Panc1 (cell line): ENCODE measurements at regions not wholly inside any gene's neighbourhood (a gene's known extent, or its start where the extent isn't known, plus 50 kb on each side); places are given as distances from the start of the nearest gene placed in this dataset.
"Not testable (repeated sequence)": the region's sequence is repeated elsewhere in the genome, so short reads cannot be mapped to it uniquely, and the experiment has no call there.

Experiments used
- ATAC-seq: fragments of 200-7000 bp; cut with Tn5 transposase; 2 replicates; pipeline ENCODE4 v1.9.1; 2020; ENCODE audit warnings: mild to moderate bottlenecking, moderate library complexity
- BruUV-seq: library from RNA; stranded (reverse); fragments of 400-500 nt; replicated peaks from 2 replicates; lab custom pipeline; 2021; lab: Mats Ljungman, UMichigan
- CTCF ChIA-PET: fragments of 300-600 bp; sonication (Branson Sonifier 250); formaldehyde crosslinking; loops from one replicate; lab custom pipeline; 2022; ENCODE audit warnings: antibody characterized with exemption; lab: Charles Lee
- POLR2A ChIA-PET: fragments of 300-600 bp; sonication (Branson Sonifier 250); formaldehyde crosslinking; loops from one replicate; lab custom pipeline; 2022; ENCODE audit warnings: antibody characterized with exemption; lab: Charles Lee
- DNase-seq: peaks from one replicate; pipeline ENCODE4 v3.0.0-alpha.2; 2010; ENCODE audit warnings: low read depth, low spot score
- H3K27ac ChIP-seq: 2 replicates; pipeline ENCODE4 v1.5.1; 2011; ENCODE audit warnings: mild to moderate bottlenecking, low read length, inconsistent platforms
- H3K27me3 ChIP-seq: fragments of 200-500 bp; sonication (Bioruptor generic); 2 replicates; pipeline ENCODE4 v1.6.0; 2014; ENCODE audit warnings: low read length, inconsistent platforms; ENCODE audit not compliant: control insufficient read depth, insufficient read depth
- H3K36me3 ChIP-seq: fragments of 200-500 bp; sonication (Bioruptor generic); 2 replicates; pipeline ENCODE4 v1.5.1; 2014; ENCODE audit warnings: inconsistent platforms, mild to moderate bottlenecking, low read length, moderate library complexity; ENCODE audit not compliant: control insufficient read depth, insufficient read depth
- H3K4me1 ChIP-seq: 2 replicates; pipeline ENCODE4 v1.5.1; 2011; ENCODE audit warnings: inconsistent platforms, mild to moderate bottlenecking, low read length, moderate library complexity; ENCODE audit not compliant: control insufficient read depth, insufficient read depth
- H3K4me3 ChIP-seq, 2 experiments: 2 replicates each; pipeline ENCODE4 v1.5.1; 2011 to 2012; ENCODE audit warnings: low read depth in 2 of 2, low read length in 2 of 2, mild to moderate bottlenecking in 2 of 2, inconsistent platforms in 1 of 2, moderate library complexity in 1 of 2
- H3K9me3 ChIP-seq: fragments of 200-500 bp; sonication (Bioruptor generic); 2 replicates; pipeline ENCODE4 v1.5.1; 2014; ENCODE audit warnings: low read depth, mild to moderate bottlenecking, inconsistent platforms, low read length, moderate library complexity; ENCODE audit not compliant: control insufficient read depth, insufficient read depth
- POLR2AphosphoS5 ChIP-seq: IDR thresholded peaks from 2 replicates; pipeline ENCODE4 v1.6.1; 2012; ENCODE audit warnings: mild to moderate bottlenecking, low read depth, low read length, moderate library complexity
- SIN3A ChIP-seq: IDR thresholded peaks from 2 replicates; pipeline ENCODE4 v1.6.1; 2012; ENCODE audit warnings: low read depth, mild to moderate bottlenecking, low read length, moderate library complexity, borderline replicate concordance; ENCODE audit not compliant: insufficient read depth
- TCF7L2 ChIP-seq: IDR thresholded peaks from 2 replicates; pipeline ENCODE4 v1.6.1; 2011; ENCODE audit warnings: mild to moderate bottlenecking, low read depth, low read length, inconsistent platforms
- in situ Hi-C: cut with HindIII; loops from 2 replicates; pipeline ENCODE4 v1.10.0; 2016; ENCODE audit warnings: low sequenced_read_pairs, low pct_unique_long_range_greater_than_20kb
- intact Hi-C: fragments of 100-400 bp; cut with micrococcal nuclease; formaldehyde crosslinking; loops from one replicate; pipeline ENCODE4 v1.10.0; 2022; ENCODE audit not compliant: unreplicated experiment
- TF ChIP-seq, protein P1 (sequence below), 2 experiments: IDR thresholded peaks; 2 replicates each; pipeline ENCODE4 v1.6.1; 2011 to 2012; ENCODE audit warnings: low read depth in 2 of 2, control low read depth in 1 of 2, low read length in 1 of 2, mild to moderate bottlenecking in 1 of 2, moderate library complexity in 1 of 2; ENCODE audit not compliant: insufficient read depth in 1 of 2
- TF ChIP-seq, protein P2 (sequence below): fragments of 450-650 bp; IDR thresholded peaks from 2 replicates; pipeline ENCODE4 v1.5.1; 2017; ENCODE audit warnings: mild to moderate bottlenecking

DNA sequence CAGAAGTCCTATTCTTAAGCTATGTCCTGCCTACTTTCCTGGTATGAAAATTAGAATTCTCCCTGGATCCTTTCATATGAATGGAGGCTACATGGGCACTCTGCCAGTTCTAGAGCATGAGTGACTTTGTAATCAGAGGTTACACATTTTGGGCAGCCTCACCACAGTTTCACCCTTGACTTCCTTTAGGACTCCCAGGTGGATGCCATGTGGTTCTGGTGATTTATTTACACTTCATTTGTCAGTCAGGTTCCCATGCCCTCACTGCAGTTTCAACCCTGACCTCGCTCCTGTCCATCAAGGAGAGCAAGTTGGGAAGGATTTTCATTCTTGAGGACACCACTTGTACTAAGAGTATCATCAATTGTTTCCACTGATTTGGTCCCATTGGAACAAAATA, 344.4 kb upstream of the FRG2C start:
- H3K36me3 ChIP-seq, BruUV-seq, intact Hi-C loops, H3K9me3 ChIP-seq, POLR2A ChIA-PET, H3K27ac ChIP-seq, H3K27me3 ChIP-seq, DNase-seq, H3K4me3 ChIP-seq, H3K4me1 ChIP-seq, CTCF ChIA-PET, ATAC-seq, in situ Hi-C loops: not testable (repeated sequence)

DNA sequence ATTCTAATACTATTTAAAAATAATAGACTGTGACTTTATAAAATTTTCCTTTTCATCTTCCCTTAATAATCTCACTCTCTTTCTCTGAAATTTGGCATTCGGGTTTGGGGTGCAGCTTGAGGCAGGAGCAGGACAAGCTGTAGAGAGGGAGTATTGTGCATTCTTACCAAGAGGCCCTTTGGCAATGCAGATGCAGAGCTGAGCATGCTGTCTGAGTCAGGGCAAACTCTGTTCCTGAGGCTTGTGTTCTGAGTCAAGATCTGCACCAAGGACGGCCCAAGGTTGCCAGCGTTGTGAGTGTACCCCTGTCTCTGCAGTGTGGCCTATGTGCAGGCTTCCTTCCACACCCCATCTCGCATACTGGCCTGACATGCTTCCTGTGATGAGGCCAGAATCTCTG, 343.8 kb upstream of the FRG2C start:
- CTCF ChIA-PET, result no interaction called here
- no TSS peak for BruUV-seq
- TF ChIP-seq, protein P1, sequence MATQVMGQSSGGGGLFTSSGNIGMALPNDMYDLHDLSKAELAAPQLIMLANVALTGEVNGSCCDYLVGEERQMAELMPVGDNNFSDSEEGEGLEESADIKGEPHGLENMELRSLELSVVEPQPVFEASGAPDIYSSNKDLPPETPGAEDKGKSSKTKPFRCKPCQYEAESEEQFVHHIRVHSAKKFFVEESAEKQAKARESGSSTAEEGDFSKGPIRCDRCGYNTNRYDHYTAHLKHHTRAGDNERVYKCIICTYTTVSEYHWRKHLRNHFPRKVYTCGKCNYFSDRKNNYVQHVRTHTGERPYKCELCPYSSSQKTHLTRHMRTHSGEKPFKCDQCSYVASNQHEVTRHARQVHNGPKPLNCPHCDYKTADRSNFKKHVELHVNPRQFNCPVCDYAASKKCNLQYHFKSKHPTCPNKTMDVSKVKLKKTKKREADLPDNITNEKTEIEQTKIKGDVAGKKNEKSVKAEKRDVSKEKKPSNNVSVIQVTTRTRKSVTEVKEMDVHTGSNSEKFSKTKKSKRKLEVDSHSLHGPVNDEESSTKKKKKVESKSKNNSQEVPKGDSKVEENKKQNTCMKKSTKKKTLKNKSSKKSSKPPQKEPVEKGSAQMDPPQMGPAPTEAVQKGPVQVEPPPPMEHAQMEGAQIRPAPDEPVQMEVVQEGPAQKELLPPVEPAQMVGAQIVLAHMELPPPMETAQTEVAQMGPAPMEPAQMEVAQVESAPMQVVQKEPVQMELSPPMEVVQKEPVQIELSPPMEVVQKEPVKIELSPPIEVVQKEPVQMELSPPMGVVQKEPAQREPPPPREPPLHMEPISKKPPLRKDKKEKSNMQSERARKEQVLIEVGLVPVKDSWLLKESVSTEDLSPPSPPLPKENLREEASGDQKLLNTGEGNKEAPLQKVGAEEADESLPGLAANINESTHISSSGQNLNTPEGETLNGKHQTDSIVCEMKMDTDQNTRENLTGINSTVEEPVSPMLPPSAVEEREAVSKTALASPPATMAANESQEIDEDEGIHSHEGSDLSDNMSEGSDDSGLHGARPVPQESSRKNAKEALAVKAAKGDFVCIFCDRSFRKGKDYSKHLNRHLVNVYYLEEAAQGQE (IDR thresholded peaks at IDR 0.05; ENCODE audit: insufficient read depth in 1 of 2, low read depth in 2 of 2, low read length in 1 of 2), result no peak
- TF ChIP-seq, protein P2, sequence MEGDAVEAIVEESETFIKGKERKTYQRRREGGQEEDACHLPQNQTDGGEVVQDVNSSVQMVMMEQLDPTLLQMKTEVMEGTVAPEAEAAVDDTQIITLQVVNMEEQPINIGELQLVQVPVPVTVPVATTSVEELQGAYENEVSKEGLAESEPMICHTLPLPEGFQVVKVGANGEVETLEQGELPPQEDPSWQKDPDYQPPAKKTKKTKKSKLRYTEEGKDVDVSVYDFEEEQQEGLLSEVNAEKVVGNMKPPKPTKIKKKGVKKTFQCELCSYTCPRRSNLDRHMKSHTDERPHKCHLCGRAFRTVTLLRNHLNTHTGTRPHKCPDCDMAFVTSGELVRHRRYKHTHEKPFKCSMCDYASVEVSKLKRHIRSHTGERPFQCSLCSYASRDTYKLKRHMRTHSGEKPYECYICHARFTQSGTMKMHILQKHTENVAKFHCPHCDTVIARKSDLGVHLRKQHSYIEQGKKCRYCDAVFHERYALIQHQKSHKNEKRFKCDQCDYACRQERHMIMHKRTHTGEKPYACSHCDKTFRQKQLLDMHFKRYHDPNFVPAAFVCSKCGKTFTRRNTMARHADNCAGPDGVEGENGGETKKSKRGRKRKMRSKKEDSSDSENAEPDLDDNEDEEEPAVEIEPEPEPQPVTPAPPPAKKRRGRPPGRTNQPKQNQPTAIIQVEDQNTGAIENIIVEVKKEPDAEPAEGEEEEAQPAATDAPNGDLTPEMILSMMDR, result no peak
- TF ChIP-seq POLR2AphosphoS5 (no peak), SIN3A (no peak), TCF7L2 (no peak)
- ATAC-seq (no peak), DNase-seq (no peak)
- in situ Hi-C loops (no loop called here), intact Hi-C loops (no loop called here)
- POLR2A ChIA-PET, result no interaction called here
- no peaks in the 10 kb centered on the region for H3K4me1 ChIP-seq
- no peaks in the 10 kb centered on the region for H3K9me3 ChIP-seq
- no peaks in the 10 kb centered on the region; the same call in 1 of the 2 replicates for H3K27me3 ChIP-seq
- no peaks in the 10 kb centered on the region for H3K36me3 ChIP-seq
- no peak overlapping the region for H3K4me3 ChIP-seq
- no peak overlapping the region for H3K27ac ChIP-seq

DNA sequence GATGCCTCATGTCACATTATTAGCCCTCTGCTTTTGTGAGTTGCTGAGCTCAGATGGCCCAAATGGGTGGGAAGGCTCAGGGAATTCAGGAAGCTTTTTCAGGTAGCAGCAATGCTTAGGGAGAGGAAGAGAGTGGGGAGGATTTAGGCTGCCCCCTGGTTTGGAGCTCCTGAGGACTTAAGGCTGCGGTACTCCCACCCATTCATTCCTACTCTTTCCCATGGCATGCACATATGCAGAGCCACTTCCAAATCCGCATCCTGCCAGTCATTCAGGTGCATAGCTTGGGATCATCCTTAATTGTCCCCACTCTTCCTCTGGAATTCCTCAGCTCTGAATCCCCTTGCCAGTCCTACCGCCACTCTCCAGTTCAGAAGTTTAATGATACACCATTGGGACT, 343.1 kb upstream of the FRG2C start:
- no peaks in the 10 kb centered on the region; the same call in 1 of the 2 replicates for H3K27me3 ChIP-seq
- in situ Hi-C loops (no loop called here), intact Hi-C loops (no loop called here)
- no peaks in the 10 kb centered on the region for H3K4me1 ChIP-seq
- DNase-seq (no peak), ATAC-seq (no peak)
- H3K4me3 ChIP-seq, result no peak overlapping the region
- BruUV-seq, result no TSS peak
- H3K27ac ChIP-seq, result no peak overlapping the region
- POLR2A ChIA-PET, result interaction anchor here (0.6 kb wide), 1 partner anchor 93 kb away, joined by 11 read pairs; no protein-coding TSS in a partner anchor
- TF ChIP-seq, protein P1 (IDR thresholded peaks at IDR 0.05; ENCODE audit: insufficient read depth in 1 of 2, low read depth in 2 of 2, low read length in 1 of 2), result no peak
- TF ChIP-seq, protein P2, result no peak
- TF ChIP-seq TCF7L2, result no peak
- TF ChIP-seq POLR2AphosphoS5, result no peak
- no peak for TF ChIP-seq SIN3A
- H3K9me3 ChIP-seq, result no peaks in the 10 kb centered on the region
- CTCF ChIA-PET, result no interaction called here
- H3K36me3 ChIP-seq, result no peaks in the 10 kb centered on the region

DNA sequence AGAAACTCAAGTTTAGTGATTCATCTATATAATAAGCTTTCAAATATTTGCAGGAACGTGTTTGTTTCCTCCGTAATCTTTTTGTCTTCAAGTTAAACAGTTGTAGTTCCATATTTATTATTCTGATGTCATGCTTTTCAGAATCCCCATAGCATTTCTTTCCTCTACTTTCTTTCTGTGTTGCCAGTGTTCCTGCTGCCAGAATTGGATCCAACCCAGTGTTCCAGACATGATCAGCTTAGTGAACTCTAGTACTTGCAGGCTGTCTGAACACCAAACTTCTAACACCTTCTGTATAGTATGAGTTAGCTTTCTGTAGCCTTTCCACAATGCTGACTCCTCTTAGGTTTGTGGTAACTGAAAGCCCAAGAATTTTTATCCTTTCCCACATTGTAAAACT, 340.2 kb upstream of the FRG2C start:
- H3K9me3 ChIP-seq, H3K36me3 ChIP-seq, H3K4me1 ChIP-seq, DNase-seq, intact Hi-C loops, POLR2A ChIA-PET, H3K27ac ChIP-seq, ATAC-seq, in situ Hi-C loops, BruUV-seq, CTCF ChIA-PET, H3K27me3 ChIP-seq, H3K4me3 ChIP-seq: not testable (repeated sequence)
